Superior temporal gyrus (tissue), 1 donor: ENCODE measurements at regions not wholly inside any gene's neighbourhood (a gene's known extent, or its start where the extent isn't known, plus 50 kb on each side); places are given as distances from the start of the nearest gene placed in this dataset.
"Not testable (repeated sequence)": the region's sequence is repeated elsewhere in the genome, so short reads cannot be mapped to it uniquely, and the experiment has no call there.

Experiments used
- DNase-seq: peaks from one replicate; pipeline ENCODE4 v3.0.0-alpha.2; 2016; ENCODE audit errors: extremely low spot score

- no peak for DNase-seq
These were observed 358.7 kb upstream of the KLF4 start for GRCh38 chr9:107847978-107848964.

- no peak for DNase-seq
These were observed 353.0 kb upstream of the KLF4 start for GRCh38 chr9:107842530-107842929.

GRCh38 chr9:107841076-107841475 is 351.5 kb upstream of the KLF4 start:
- DNase-seq = no peak

GRCh38 chr9:107839371-107839770 is 349.8 kb upstream of the KLF4 start:
- no peak for DNase-seq

GRCh38 chr9:107838766-107839165 is 349.2 kb upstream of the KLF4 start:
- no peak for DNase-seq

- DNase-seq = no peak
These were observed 346.7 kb upstream of the KLF4 start for GRCh38 chr9:107836300-107836699.

GRCh38 chr9:107833295-107833694 is 343.7 kb upstream of the KLF4 start:
- DNase-seq = no peak

- no peak for DNase-seq
These were observed 343.3 kb upstream of the KLF4 start for GRCh38 chr9:107832871-107833270.

GRCh38 chr9:107830479-107830878 is 340.9 kb upstream of the KLF4 start:
- no peak for DNase-seq

- no peak for DNase-seq
These were observed 338.3 kb upstream of the KLF4 start for GRCh38 chr9:107827884-107828283.

- no peak for DNase-seq
These were observed 337.7 kb upstream of the KLF4 start for GRCh38 chr9:107827304-107827703.

- not testable (repeated sequence) for DNase-seq
These were observed 337.1 kb upstream of the KLF4 start for GRCh38 chr9:107826688-107826983.

GRCh38 chr9:107824556-107824955 is 335.0 kb upstream of the KLF4 start:
- DNase-seq = no peak

GRCh38 chr9:107819772-107820565 is 330.4 kb upstream of the KLF4 start:
- DNase-seq = peak; percentile 19

- not testable (repeated sequence) for DNase-seq
These were observed 328.9 kb upstream of the KLF4 start for GRCh38 chr9:107818503-107818829.

- not testable (repeated sequence) for DNase-seq
These were observed 328.3 kb upstream of the KLF4 start for GRCh38 chr9:107817595-107818502.

GRCh38 chr9:107816561-107817021 is 327.0 kb upstream of the KLF4 start:
- DNase-seq = no peak

GRCh38 chr9:107815782-107816560 is 326.4 kb upstream of the KLF4 start:
- no peak for DNase-seq

- no peak for DNase-seq
These were observed 323.7 kb upstream of the KLF4 start for GRCh38 chr9:107813287-107813686.

GRCh38 chr9:107810461-107810961 is 320.9 kb upstream of the KLF4 start:
- DNase-seq = no peak
